ENCODE measurements at regions not wholly inside any gene's neighbourhood (a gene's known extent, or its start where the extent isn't known, plus 50 kb on each side); places are given as distances from the start of the nearest gene placed in this dataset.

DNA sequence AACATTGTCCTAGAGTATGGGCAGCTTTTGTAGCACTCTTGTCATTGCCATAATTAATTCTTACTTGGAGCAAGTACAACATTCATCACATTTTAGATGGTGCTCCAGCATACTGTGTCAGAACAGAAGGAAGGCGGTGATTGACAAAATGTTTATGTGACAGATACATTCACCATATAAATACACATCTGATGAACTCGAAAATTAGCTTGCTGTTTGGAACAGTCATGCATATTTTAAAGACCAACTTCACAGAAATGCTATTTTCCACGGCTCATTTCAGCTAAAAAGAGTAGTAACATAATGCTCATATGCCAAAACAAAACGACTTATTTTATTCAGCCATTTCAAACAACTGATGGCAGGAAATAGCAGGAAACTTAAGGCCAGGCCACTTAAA lies 302.7 kb downstream of the MRPL39 start:
- TF ChIP-seq, protein P1, sequence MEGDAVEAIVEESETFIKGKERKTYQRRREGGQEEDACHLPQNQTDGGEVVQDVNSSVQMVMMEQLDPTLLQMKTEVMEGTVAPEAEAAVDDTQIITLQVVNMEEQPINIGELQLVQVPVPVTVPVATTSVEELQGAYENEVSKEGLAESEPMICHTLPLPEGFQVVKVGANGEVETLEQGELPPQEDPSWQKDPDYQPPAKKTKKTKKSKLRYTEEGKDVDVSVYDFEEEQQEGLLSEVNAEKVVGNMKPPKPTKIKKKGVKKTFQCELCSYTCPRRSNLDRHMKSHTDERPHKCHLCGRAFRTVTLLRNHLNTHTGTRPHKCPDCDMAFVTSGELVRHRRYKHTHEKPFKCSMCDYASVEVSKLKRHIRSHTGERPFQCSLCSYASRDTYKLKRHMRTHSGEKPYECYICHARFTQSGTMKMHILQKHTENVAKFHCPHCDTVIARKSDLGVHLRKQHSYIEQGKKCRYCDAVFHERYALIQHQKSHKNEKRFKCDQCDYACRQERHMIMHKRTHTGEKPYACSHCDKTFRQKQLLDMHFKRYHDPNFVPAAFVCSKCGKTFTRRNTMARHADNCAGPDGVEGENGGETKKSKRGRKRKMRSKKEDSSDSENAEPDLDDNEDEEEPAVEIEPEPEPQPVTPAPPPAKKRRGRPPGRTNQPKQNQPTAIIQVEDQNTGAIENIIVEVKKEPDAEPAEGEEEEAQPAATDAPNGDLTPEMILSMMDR (IDR thresholded peaks at IDR 0.05): no peak
- no peak for TF ChIP-seq EZH2 (IDR thresholded peaks at IDR 0.05; ENCODE audit: borderline replicate concordance, insufficient read depth, low read depth, low read length, poor library complexity, severe bottlenecking)
- no peaks in the 10 kb centered on the region for H3K36me3 ChIP-seq (replicated peaks in 1 of 2; ENCODE audit: control extremely low read depth in 1 of 2, control insufficient read depth in 1 of 2, extremely low read depth in 1 of 2, insufficient read depth in 2 of 2, low read length in 1 of 2)
- no peak overlapping the region for H3K9ac ChIP-seq (ENCODE audit: low read length)
- no peak overlapping the region for H3K27ac Mint-ChIP-seq
- no peaks in the 10 kb centered on the region for H4K20me1 ChIP-seq (ENCODE audit: control insufficient read depth, insufficient read depth, low read length, poor library complexity, severe bottlenecking)
- intact Hi-C loops (cut with micrococcal nuclease): no loop called here
- no peaks in the 10 kb centered on the region for H3K27me3 Mint-ChIP-seq
- H3K9me3 ChIP-seq (ENCODE audit: control extremely low read depth in 1 of 3, control insufficient read depth in 2 of 3, insufficient read depth in 1 of 3, low read length in 2 of 3): peaks cover 4 to 16% (median 9%) of the 10 kb centered on the region in 3 donors
- H3K9me3 Mint-ChIP-seq (ENCODE audit: insufficient read depth): peaks cover 8% of the 10 kb centered on the region
- no peak overlapping the region for H3K4me2 ChIP-seq (replicated peaks; ENCODE audit: low read depth, low read length, poor library complexity, severe bottlenecking)
- H2AFZ ChIP-seq (ENCODE audit: insufficient read depth, low read depth, low read length, poor library complexity, severe bottlenecking): no peak overlapping the region
- DNase-seq: no peak
- no peak for ATAC-seq (ENCODE audit: low read depth)
- H3K4me3 ChIP-seq (ENCODE audit: control extremely low read depth in 1 of 5, extremely low read depth in 1 of 5, insufficient read depth in 1 of 5, low read depth in 2 of 5, low read length in 4 of 5): no peak overlapping the region
- CTCF ChIA-PET: interaction anchor here (1.0 kb wide), 1 partner anchor 9 kb away, joined by 3 read pairs; no protein-coding TSS in a partner anchor
- H3K4me3 Mint-ChIP-seq: no peak overlapping the region
- no peaks in the 10 kb centered on the region for H3K27me3 ChIP-seq (replicated peaks in 1 of 4; ENCODE audit: control extremely low read depth in 1 of 4, control insufficient read depth in 3 of 4, insufficient read depth in 4 of 4, low read length in 3 of 4)
- peaks cover 22% of the 10 kb centered on the region for H3K4me1 Mint-ChIP-seq
- H3K4me1 ChIP-seq (ENCODE audit: control insufficient read depth in 2 of 2, insufficient read depth in 2 of 2, low read length in 2 of 2): peaks cover 7 to 9% of the 10 kb centered on the region in 2 donors
- POLR2A ChIA-PET: no interaction called here
- no peaks in the 10 kb centered on the region for H3K79me2 ChIP-seq (ENCODE audit: control insufficient read depth, insufficient read depth, low read length)
- no peak overlapping the region for H3K27ac ChIP-seq (ENCODE audit: low read length in 2 of 2)
- WGBS (ENCODE audit: insufficient coverage): 94% methylated on average over 2 of the region's 4 CpGs

DNA sequence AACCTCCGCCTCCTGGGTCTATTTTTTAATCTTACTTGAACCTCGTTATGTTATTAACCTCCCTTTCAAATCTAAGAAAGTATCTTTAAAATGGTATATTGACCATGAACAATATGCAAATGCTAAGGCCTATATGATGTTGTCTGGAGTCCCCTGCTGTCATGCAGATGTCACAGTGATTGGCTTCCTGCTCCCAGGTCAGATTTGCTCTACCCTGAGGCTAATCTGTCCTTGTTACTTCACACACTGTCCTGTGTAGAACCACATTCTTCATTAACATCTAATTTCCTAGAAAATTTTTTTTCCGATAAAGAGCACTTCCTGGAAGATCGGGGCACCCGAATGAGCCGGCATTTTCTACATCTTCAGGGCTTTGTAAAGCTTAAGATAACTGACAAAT lies 306.6 kb downstream of the MRPL39 start:
- intact Hi-C loops (cut with micrococcal nuclease): no loop called here
- Histone ChIP-seq H3K9ac (ENCODE audit: low read length) (no peak overlapping the region), H3K4me2 (replicated peaks; ENCODE audit: low read depth, low read length, poor library complexity, severe bottlenecking) (no peak overlapping the region), H4K20me1 (ENCODE audit: control insufficient read depth, insufficient read depth, low read length, poor library complexity, severe bottlenecking) (no peaks in the 10 kb centered on the region), H3K27ac (ENCODE audit: low read length in 2 of 2) (no peak overlapping the region), H3K9me3 (ENCODE audit: control extremely low read depth in 1 of 3, control insufficient read depth in 2 of 3, insufficient read depth in 1 of 3, low read length in 2 of 3) (peaks cover 0 to 2% (median 0%) of the 10 kb centered on the region in 3 donors), H3K4me3 (ENCODE audit: control extremely low read depth in 1 of 5, extremely low read depth in 1 of 5, insufficient read depth in 1 of 5, low read depth in 2 of 5, low read length in 4 of 5) (no peak overlapping the region), H2AFZ (ENCODE audit: insufficient read depth, low read depth, low read length, poor library complexity, severe bottlenecking) (peak overlapping the region; percentile 0), H3K4me1 (ENCODE audit: control insufficient read depth in 2 of 2, insufficient read depth in 2 of 2, low read length in 2 of 2) (peaks cover 35 to 41% of the 10 kb centered on the region in 2 donors), H3K79me2 (ENCODE audit: control insufficient read depth, insufficient read depth, low read length) (no peaks in the 10 kb centered on the region), H3K27me3 (replicated peaks in 1 of 4; ENCODE audit: control extremely low read depth in 1 of 4, control insufficient read depth in 3 of 4, insufficient read depth in 4 of 4, low read length in 3 of 4) (no peaks in the 10 kb centered on the region), H3K36me3 (replicated peaks in 1 of 2; ENCODE audit: control extremely low read depth in 1 of 2, control insufficient read depth in 1 of 2, extremely low read depth in 1 of 2, insufficient read depth in 2 of 2, low read length in 1 of 2) (no peaks in the 10 kb centered on the region)
- no peak for ATAC-seq (ENCODE audit: low read depth)
- ChIA-PET POLR2A (no interaction called here), CTCF (interaction anchor here (0.8 kb wide), 1 partner anchor 13 kb away, joined by 3 read pairs; no protein-coding TSS in a partner anchor)
- peaks cover 3% of the 10 kb centered on the region for H3K9me3 Mint-ChIP-seq (ENCODE audit: insufficient read depth)
- no peak overlapping the region for H3K27ac Mint-ChIP-seq
- TF ChIP-seq, protein P1 (IDR thresholded peaks at IDR 0.05): no peak
- no peak for TF ChIP-seq EZH2 (IDR thresholded peaks at IDR 0.05; ENCODE audit: borderline replicate concordance, insufficient read depth, low read depth, low read length, poor library complexity, severe bottlenecking)
- peak overlapping the region; percentile 30 for H3K4me3 Mint-ChIP-seq
- peaks cover 58% of the 10 kb centered on the region for H3K4me1 Mint-ChIP-seq
- DNase-seq: no peak
- no CpG with 5 or more reads among the region's 6 CpGs for WGBS (ENCODE audit: insufficient coverage)
- no peaks in the 10 kb centered on the region for H3K27me3 Mint-ChIP-seq

Data from B cell (primary cell).